ENCODE measurements at regions not wholly inside any gene's neighbourhood (a gene's known extent, or its start where the extent isn't known, plus 50 kb on each side); places are given as distances from the start of the nearest gene placed in this dataset.

GRCh38 chr14:66104486-66104885, 381.7 kb upstream of the CCDC196 start:
- Histone ChIP-seq H3K36me3 (ENCODE audit: insufficient read depth, low read length) (no peaks in the 10 kb centered on the region), H3K79me2 (ENCODE audit: control insufficient read depth, insufficient read depth, low read length, unreplicated experiment) (no peaks in the 10 kb centered on the region), H3K27me3 (ENCODE audit: insufficient read depth, low read length) (no peaks in the 10 kb centered on the region), H2AFZ (ENCODE audit: low read length, unreplicated experiment) (no peak overlapping the region), H3K4me1 (ENCODE audit: control insufficient read depth, insufficient read depth, low read length, unreplicated experiment) (no peaks in the 10 kb centered on the region), H3K27ac (ENCODE audit: low read depth, low read length) (no peak overlapping the region), H3K4me3 (ENCODE audit: low read depth, low read length) (no peak overlapping the region)

- no peak overlapping the region for H3K4me3 ChIP-seq (ENCODE audit: low read depth, low read length)
- H3K36me3 ChIP-seq (ENCODE audit: insufficient read depth, low read length) = no peaks in the 10 kb centered on the region
- H3K27me3 ChIP-seq (ENCODE audit: insufficient read depth, low read length) = no peaks in the 10 kb centered on the region
- H3K27ac ChIP-seq (ENCODE audit: low read depth, low read length) = no peak overlapping the region
- no peaks in the 10 kb centered on the region for H3K4me1 ChIP-seq (ENCODE audit: control insufficient read depth, insufficient read depth, low read length, unreplicated experiment)
- no peak overlapping the region for H2AFZ ChIP-seq (ENCODE audit: low read length, unreplicated experiment)
- H3K79me2 ChIP-seq (ENCODE audit: control insufficient read depth, insufficient read depth, low read length, unreplicated experiment) = no peaks in the 10 kb centered on the region
These were observed 380.4 kb upstream of the CCDC196 start for GRCh38 chr14:66105815-66106214.

DNA sequence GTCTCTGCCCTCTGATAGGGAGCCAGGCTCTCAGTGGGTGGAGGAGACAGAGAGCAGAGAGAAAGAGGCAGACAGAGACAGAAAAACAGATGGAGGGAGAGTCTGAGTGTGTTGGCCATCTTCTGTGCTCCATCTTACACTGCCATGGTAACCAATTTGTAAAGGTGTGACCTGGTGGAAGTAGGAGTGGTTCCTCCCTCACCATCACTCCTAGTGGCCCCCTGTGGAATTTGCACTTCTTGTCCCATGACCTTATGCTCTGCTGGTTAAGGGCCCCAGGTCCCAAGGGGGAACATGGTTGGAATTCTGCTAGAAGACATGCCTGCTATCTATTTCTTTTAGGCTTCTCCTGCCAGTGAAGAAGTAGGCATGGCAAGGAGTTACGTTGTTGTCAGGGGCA, 376.7 kb upstream of the CCDC196 start:
- H3K36me3 ChIP-seq (ENCODE audit: insufficient read depth, low read length) = no peaks in the 10 kb centered on the region
- no peak overlapping the region for H2AFZ ChIP-seq (ENCODE audit: low read length, unreplicated experiment)
- no peaks in the 10 kb centered on the region for H3K4me1 ChIP-seq (ENCODE audit: control insufficient read depth, insufficient read depth, low read length, unreplicated experiment)
- no peaks in the 10 kb centered on the region for H3K27me3 ChIP-seq (ENCODE audit: insufficient read depth, low read length)
- H3K27ac ChIP-seq (ENCODE audit: low read depth, low read length) = no peak overlapping the region
- no peaks in the 10 kb centered on the region for H3K79me2 ChIP-seq (ENCODE audit: control insufficient read depth, insufficient read depth, low read length, unreplicated experiment)
- no peak overlapping the region for H3K4me3 ChIP-seq (ENCODE audit: low read depth, low read length)

GRCh38 chr14:66111891-66112290, 374.3 kb upstream of the CCDC196 start:
- Histone ChIP-seq H3K27ac (ENCODE audit: low read depth, low read length) (no peak overlapping the region), H2AFZ (ENCODE audit: low read length, unreplicated experiment) (no peak overlapping the region), H3K36me3 (ENCODE audit: insufficient read depth, low read length) (no peaks in the 10 kb centered on the region), H3K4me1 (ENCODE audit: control insufficient read depth, insufficient read depth, low read length, unreplicated experiment) (no peaks in the 10 kb centered on the region), H3K27me3 (ENCODE audit: insufficient read depth, low read length) (no peaks in the 10 kb centered on the region), H3K4me3 (ENCODE audit: low read depth, low read length) (no peak overlapping the region), H3K79me2 (ENCODE audit: control insufficient read depth, insufficient read depth, low read length, unreplicated experiment) (no peaks in the 10 kb centered on the region)

DNA sequence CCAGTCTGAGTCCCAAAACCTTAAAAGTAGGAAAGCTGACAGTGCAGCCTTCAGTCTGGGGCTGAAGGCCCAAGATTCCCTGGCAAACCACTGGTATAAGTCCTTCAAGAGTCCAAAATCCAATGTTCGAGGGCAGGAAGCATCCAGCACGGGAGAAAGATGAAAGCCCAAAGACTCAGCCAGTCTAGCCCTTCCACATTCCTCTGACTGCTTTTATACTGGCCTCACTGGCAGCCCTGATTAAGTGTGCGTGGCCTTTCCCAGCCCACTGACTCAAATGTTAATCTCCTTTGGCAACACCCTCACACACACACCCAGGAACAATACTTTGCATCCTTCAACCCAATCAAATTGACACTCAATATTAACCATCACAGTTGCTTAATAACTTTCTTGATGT, 372.1 kb upstream of the CCDC196 start:
- Histone ChIP-seq H3K27ac (ENCODE audit: low read depth, low read length) (no peak overlapping the region), H3K4me3 (ENCODE audit: low read depth, low read length) (no peak overlapping the region), H3K36me3 (ENCODE audit: insufficient read depth, low read length) (no peaks in the 10 kb centered on the region)

GRCh38 chr14:66115740-66116502, 370.2 kb upstream of the CCDC196 start:
- H2AFZ ChIP-seq (ENCODE audit: low read length, unreplicated experiment) = no peak overlapping the region
- no peak overlapping the region for H3K4me3 ChIP-seq (ENCODE audit: low read depth, low read length)
- no peak overlapping the region for H3K27ac ChIP-seq (ENCODE audit: low read depth, low read length)
- H3K4me1 ChIP-seq (ENCODE audit: control insufficient read depth, insufficient read depth, low read length, unreplicated experiment) = peaks cover 6% of the 10 kb centered on the region
- H3K27me3 ChIP-seq (ENCODE audit: insufficient read depth, low read length) = no peaks in the 10 kb centered on the region
- no peaks in the 10 kb centered on the region for H3K36me3 ChIP-seq (ENCODE audit: insufficient read depth, low read length)
- no peaks in the 10 kb centered on the region for H3K79me2 ChIP-seq (ENCODE audit: control insufficient read depth, insufficient read depth, low read length, unreplicated experiment)

More for the DNA sequence above, 372.1 kb upstream of the CCDC196 start:
- Histone ChIP-seq H3K79me2 (ENCODE audit: control insufficient read depth, insufficient read depth, low read length, unreplicated experiment) (no peaks in the 10 kb centered on the region), H3K27me3 (ENCODE audit: insufficient read depth, low read length) (no peaks in the 10 kb centered on the region), H3K4me1 (ENCODE audit: control insufficient read depth, insufficient read depth, low read length, unreplicated experiment) (peaks cover 6% of the 10 kb centered on the region), H2AFZ (ENCODE audit: low read length, unreplicated experiment) (no peak overlapping the region)

DNA sequence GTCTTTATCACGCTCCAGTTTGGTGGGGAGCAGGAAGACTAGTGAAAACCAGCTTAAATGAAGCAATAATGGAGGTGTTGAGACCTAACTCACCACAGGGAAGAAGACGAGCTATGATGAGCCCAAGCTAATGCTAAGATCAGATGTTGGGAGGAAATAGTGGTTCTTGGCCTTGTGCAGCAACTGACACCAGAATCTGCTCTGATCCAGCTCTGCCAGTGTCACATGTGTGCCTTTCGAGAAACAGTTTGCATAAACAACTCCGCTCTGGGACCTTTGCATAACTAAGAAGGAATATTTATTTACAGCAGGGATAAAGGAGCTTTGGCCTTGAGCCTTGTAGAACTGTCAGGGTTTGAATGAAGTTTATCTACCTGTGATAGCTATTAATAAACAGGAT, 369.4 kb upstream of the CCDC196 start:
- H3K27me3 ChIP-seq (ENCODE audit: insufficient read depth, low read length) = no peaks in the 10 kb centered on the region
- H3K36me3 ChIP-seq (ENCODE audit: insufficient read depth, low read length) = no peaks in the 10 kb centered on the region
- H3K4me1 ChIP-seq (ENCODE audit: control insufficient read depth, insufficient read depth, low read length, unreplicated experiment) = peaks cover 6% of the 10 kb centered on the region
- H3K79me2 ChIP-seq (ENCODE audit: control insufficient read depth, insufficient read depth, low read length, unreplicated experiment) = no peaks in the 10 kb centered on the region
- H3K4me3 ChIP-seq (ENCODE audit: low read depth, low read length) = no peak overlapping the region
- no peak overlapping the region for H2AFZ ChIP-seq (ENCODE audit: low read length, unreplicated experiment)
- no peak overlapping the region for H3K27ac ChIP-seq (ENCODE audit: low read depth, low read length)

DNA sequence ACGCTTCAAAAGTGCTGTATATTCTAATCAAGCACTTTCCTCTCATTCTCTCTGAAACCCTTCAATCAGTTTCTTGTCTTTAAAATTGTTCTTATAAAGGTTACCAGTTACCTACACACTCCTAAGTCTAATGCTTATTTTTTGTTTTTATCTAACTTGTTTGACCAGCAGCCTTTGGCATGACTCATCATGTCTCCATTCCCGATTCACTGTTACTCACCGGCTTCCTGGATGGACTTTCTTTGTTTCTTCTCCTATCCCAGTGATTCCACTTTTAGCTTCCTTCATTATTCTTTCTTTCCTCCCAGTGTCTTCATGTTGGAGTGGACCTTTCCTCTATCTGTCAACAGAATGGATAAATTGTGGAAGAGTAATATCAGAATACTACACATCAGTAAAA, 368.6 kb upstream of the CCDC196 start:
- H3K27me3 ChIP-seq (ENCODE audit: insufficient read depth, low read length) = no peaks in the 10 kb centered on the region
- no peak overlapping the region for H3K27ac ChIP-seq (ENCODE audit: low read depth, low read length)

DNA sequence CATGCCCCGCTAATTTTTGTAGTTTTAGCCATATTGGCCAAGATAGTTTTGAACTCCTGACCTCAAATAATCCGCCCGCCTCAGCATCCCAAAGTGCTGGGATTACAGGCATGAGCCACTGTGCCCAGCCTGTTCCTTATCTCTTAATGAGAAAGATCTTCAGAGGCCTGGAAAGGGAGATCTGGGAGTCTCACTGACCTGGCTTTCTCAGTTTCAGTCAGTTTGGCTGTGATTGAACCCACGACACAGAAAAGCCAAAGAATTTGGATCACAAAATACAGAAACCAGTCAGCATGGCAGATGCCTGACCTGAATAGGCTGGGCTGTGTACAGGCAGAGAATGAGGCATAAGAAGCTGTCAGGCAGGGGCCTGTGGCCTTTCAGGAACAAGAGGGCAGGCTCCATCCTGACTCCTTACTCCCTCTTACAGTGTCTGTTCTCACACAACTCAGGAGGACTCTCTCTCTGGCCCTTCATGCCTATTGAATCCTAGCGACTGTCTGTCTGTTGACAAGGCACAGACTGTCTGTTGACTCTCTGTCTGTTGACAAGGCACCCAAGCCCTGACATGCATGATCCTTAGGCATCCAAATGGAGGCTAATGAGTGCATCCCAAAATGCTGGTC, 366.5 kb upstream of the CCDC196 start:
- Histone ChIP-seq H3K4me1 (ENCODE audit: control insufficient read depth, insufficient read depth, low read length, unreplicated experiment) (peaks cover 6% of the 10 kb centered on the region), H3K36me3 (ENCODE audit: insufficient read depth, low read length) (no peaks in the 10 kb centered on the region), H2AFZ (ENCODE audit: low read length, unreplicated experiment) (no peak overlapping the region)

More for the DNA sequence above, 368.6 kb upstream of the CCDC196 start:
- peaks cover 6% of the 10 kb centered on the region for H3K4me1 ChIP-seq (ENCODE audit: control insufficient read depth, insufficient read depth, low read length, unreplicated experiment)
- H3K36me3 ChIP-seq (ENCODE audit: insufficient read depth, low read length) = no peaks in the 10 kb centered on the region
- H3K4me3 ChIP-seq (ENCODE audit: low read depth, low read length) = no peak overlapping the region
- no peaks in the 10 kb centered on the region for H3K79me2 ChIP-seq (ENCODE audit: control insufficient read depth, insufficient read depth, low read length, unreplicated experiment)
- no peak overlapping the region for H2AFZ ChIP-seq (ENCODE audit: low read length, unreplicated experiment)

DNA sequence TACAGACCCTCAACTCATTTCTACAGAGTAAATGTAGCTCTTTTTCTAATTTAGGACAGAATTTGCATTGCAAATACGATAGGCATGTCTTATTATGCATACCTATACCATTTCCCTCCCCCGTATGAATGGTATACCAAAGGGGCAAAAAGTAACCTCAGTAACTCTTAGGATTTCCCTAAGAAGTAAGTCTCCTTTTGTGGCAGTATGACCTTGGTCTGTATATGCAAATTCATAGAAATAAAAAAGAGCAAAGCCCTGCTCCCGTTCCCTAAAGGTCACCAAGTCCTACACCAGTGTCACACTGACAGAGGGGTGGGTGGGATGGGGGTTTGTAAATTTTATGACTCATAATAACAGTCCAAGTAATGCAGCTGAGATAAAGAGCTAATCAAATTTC, 365.8 kb upstream of the CCDC196 start:
- no peaks in the 10 kb centered on the region for H3K79me2 ChIP-seq (ENCODE audit: control insufficient read depth, insufficient read depth, low read length, unreplicated experiment)
- H3K36me3 ChIP-seq (ENCODE audit: insufficient read depth, low read length) = no peaks in the 10 kb centered on the region
- H3K27me3 ChIP-seq (ENCODE audit: insufficient read depth, low read length) = no peaks in the 10 kb centered on the region
- H2AFZ ChIP-seq (ENCODE audit: low read length, unreplicated experiment) = no peak overlapping the region
- H3K4me1 ChIP-seq (ENCODE audit: control insufficient read depth, insufficient read depth, low read length, unreplicated experiment) = peaks cover 6% of the 10 kb centered on the region
- H3K4me3 ChIP-seq (ENCODE audit: low read depth, low read length) = no peak overlapping the region
- no peak overlapping the region for H3K27ac ChIP-seq (ENCODE audit: low read depth, low read length)

More for the DNA sequence above, 366.5 kb upstream of the CCDC196 start:
- Histone ChIP-seq H3K79me2 (ENCODE audit: control insufficient read depth, insufficient read depth, low read length, unreplicated experiment) (no peaks in the 10 kb centered on the region), H3K27me3 (ENCODE audit: insufficient read depth, low read length) (no peaks in the 10 kb centered on the region), H3K27ac (ENCODE audit: low read depth, low read length) (no peak overlapping the region), H3K4me3 (ENCODE audit: low read depth, low read length) (no peak overlapping the region)

- H3K27ac ChIP-seq (ENCODE audit: low read depth, low read length) = no peak overlapping the region
- H3K4me1 ChIP-seq (ENCODE audit: control insufficient read depth, insufficient read depth, low read length, unreplicated experiment) = peaks cover 6% of the 10 kb centered on the region
These were observed 364.3 kb upstream of the CCDC196 start for GRCh38 chr14:66121859-66122258.

More at GRCh38 chr14:66121859-66122258, 364.3 kb upstream of the CCDC196 start:
- Histone ChIP-seq H3K36me3 (ENCODE audit: insufficient read depth, low read length) (no peaks in the 10 kb centered on the region), H3K79me2 (ENCODE audit: control insufficient read depth, insufficient read depth, low read length, unreplicated experiment) (no peaks in the 10 kb centered on the region), H3K4me3 (ENCODE audit: low read depth, low read length) (no peak overlapping the region), H2AFZ (ENCODE audit: low read length, unreplicated experiment) (no peak overlapping the region), H3K27me3 (ENCODE audit: insufficient read depth, low read length) (no peaks in the 10 kb centered on the region)

Measured in ACC112 (cell line).